RWPE1 (cell line): ENCODE measurements at regions not wholly inside any gene's neighbourhood (a gene's known extent, or its start where the extent isn't known, plus 50 kb on each side); places are given as distances from the start of the nearest gene placed in this dataset.
"Not testable (repeated sequence)": the region's sequence is repeated elsewhere in the genome, so short reads cannot be mapped to it uniquely, and the experiment has no call there.

ENCODE experiments used
- CTCF ChIA-PET: fragments of 350-600 bp; sonication (Branson Sonifier 250); formaldehyde crosslinking; extraction: SDS; loops from one replicate; lab custom pipeline; 2021; lab: Yijun Ruan, JAX
- POLR2A ChIA-PET: fragments of 400-600 bp; formaldehyde crosslinking; extraction: SDS; loops from one replicate; lab custom pipeline; 2020; ENCODE audit warnings: antibody characterized with exemption; ENCODE audit not compliant: low non-redundant PET; lab: Yijun Ruan, JAX
- DNase-seq: peaks from one replicate; pipeline ENCODE4 v3.0.0; 2012; ENCODE audit warnings: low spot score
- H3K27ac ChIP-seq: fragments of 450-650 bp; 2 replicates; pipeline ENCODE4 v1.5.1; 2017
- TF ChIP-seq, protein P1 (sequence below): fragments of 450-650 bp; conservative IDR thresholded peaks from 2 replicates; pipeline ENCODE4 v1.5.1; 2017; ENCODE audit warnings: low read depth, mild to moderate bottlenecking

DNA sequence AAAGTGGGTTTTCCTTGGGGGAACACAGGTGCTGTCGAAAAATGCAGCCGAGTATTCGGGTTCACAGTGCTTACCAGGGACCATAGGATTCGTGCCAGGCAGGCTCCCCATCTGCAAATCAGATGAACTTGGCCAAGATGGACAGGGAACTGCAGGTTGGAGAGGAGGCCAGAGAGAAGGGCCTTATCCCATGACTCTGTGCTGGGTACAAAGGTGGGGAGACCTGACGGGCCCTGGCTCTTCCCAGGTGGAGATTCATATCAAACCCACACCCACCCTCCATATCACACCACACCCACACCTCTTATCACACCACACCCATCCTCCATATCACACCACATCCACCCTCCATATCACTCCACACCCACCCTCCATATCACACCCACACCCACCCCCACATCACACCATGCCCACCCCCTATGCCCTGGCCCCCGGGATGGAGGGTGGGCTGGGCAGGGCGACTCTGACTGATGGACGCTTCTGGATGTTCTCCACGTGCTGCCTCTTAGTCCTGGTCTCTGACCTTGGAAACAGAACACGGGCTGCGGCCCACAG is 319.7 kb downstream of the ADGRD1 start:
- ChIA-PET POLR2A (no interaction called here), CTCF (no interaction called here)
- TF ChIP-seq, protein P1, sequence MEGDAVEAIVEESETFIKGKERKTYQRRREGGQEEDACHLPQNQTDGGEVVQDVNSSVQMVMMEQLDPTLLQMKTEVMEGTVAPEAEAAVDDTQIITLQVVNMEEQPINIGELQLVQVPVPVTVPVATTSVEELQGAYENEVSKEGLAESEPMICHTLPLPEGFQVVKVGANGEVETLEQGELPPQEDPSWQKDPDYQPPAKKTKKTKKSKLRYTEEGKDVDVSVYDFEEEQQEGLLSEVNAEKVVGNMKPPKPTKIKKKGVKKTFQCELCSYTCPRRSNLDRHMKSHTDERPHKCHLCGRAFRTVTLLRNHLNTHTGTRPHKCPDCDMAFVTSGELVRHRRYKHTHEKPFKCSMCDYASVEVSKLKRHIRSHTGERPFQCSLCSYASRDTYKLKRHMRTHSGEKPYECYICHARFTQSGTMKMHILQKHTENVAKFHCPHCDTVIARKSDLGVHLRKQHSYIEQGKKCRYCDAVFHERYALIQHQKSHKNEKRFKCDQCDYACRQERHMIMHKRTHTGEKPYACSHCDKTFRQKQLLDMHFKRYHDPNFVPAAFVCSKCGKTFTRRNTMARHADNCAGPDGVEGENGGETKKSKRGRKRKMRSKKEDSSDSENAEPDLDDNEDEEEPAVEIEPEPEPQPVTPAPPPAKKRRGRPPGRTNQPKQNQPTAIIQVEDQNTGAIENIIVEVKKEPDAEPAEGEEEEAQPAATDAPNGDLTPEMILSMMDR: no peak
- DNase-seq: no peak
- H3K27ac ChIP-seq: no peak overlapping the region

DNA sequence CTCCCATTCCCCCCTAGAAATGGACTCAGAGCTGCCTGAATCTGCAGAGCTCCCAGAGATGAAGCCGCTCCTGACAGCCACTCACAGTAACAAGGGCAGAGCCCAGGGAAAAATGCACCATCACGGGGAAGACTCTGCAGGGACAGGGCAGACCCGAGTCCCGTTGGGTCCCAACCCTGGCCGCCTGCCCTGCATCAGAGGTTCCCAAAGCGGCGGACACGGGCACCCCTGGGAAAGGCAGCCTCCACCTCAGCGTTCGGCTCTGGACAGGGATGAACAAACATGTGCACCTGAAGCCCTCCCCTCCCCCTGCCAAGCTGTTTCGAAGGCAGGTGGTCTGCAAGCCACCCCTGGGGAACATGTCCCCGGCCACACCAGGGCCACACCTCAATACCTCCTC is 320.4 kb downstream of the ADGRD1 start:
- TF ChIP-seq, protein P1: no peak
- POLR2A ChIA-PET: no interaction called here
- no peak for DNase-seq
- no peak overlapping the region for H3K27ac ChIP-seq
- CTCF ChIA-PET: no interaction called here

DNA sequence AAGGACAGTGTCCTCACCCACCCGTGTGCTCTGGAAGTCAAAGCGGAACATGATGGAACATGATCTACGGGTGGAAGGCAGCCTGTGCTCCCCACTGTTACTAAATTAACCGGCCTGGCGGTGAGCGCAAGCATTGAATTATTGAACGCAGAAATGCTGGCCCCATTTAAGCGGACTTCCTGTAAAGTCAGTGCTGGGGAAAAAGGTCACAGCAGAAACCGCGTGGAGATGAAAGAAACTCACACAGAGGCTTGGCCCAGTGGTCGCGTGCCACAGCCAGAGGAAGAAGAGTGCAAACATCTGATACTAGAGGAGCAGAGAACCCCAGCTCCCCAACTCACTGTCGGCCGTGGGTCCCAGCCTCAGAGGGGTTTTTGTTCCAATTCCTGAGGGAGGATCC is 321.2 kb downstream of the ADGRD1 start:
- ChIA-PET CTCF (interaction anchor here (0.7 kb wide), 1 partner anchor 328 kb away, joined by 3 read pairs; no protein-coding TSS in a partner anchor), POLR2A (no interaction called here)
- TF ChIP-seq, protein P1: no peak
- no peak for DNase-seq
- H3K27ac ChIP-seq: no peak overlapping the region

DNA sequence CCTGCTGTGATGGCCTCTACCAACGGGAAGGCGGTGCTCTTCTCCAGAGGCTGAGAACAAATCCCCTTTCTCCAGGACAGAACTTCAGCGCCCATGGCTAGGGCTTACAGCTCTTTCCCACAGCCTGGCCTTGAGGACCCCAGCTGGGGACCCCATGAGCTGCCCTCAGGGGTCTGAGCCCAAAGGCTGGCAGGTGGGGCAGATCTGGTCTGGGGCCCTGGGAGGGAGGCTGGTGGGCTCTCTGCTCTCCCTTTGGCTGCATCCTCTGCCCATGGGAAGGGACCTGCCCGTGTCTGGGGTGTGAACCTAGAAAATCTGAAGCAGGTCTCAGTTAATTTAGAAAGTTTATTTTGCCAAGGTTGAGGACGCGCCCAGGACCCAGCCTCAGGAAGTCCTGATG is 322.1 kb downstream of the ADGRD1 start:
- DNase-seq: no peak
- no peak overlapping the region for H3K27ac ChIP-seq
- ChIA-PET CTCF (interaction anchor here (0.5 kb wide), 1 partner anchor 12 kb away, joined by 3 read pairs; no protein-coding TSS in a partner anchor), POLR2A (no interaction called here)
- TF ChIP-seq, protein P1: no peak

DNA sequence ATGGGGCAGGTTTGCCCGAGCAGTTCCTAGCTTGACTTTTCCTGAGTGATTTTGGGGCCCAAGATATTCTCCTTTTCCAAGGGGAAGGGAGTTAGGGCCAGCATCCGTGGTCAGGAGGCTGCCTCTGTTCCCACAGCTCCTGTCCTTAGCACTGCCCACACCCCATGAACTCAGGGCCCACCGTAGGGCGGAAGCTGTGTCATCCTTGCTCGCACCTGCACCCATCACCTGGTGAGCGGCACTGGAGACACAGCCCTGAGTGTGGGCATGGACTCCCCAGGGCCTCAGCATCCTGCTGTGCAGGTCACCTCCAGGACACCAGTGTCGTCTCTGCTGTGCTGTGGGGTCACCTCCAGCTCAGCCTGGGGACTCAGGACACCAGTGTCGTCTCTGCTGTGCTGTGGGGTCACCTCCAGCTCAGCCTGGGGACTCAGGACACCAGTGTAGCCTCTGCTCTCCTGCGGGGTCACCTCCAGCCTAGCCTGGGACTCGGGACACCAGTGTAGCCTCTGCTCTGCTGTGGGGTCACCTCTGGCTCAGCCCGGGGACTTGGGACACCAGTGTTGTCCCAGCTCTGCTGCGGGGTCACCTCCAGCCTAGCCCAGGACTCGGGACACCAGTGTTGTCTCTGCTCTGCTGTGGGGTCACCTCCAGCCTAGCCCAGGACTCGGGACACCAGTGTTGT is 322.9 kb downstream of the ADGRD1 start:
- no peak overlapping the region for H3K27ac ChIP-seq
- ChIA-PET CTCF (no interaction called here), POLR2A (no interaction called here)
- no peak for DNase-seq
- TF ChIP-seq, protein P1: no peak

DNA sequence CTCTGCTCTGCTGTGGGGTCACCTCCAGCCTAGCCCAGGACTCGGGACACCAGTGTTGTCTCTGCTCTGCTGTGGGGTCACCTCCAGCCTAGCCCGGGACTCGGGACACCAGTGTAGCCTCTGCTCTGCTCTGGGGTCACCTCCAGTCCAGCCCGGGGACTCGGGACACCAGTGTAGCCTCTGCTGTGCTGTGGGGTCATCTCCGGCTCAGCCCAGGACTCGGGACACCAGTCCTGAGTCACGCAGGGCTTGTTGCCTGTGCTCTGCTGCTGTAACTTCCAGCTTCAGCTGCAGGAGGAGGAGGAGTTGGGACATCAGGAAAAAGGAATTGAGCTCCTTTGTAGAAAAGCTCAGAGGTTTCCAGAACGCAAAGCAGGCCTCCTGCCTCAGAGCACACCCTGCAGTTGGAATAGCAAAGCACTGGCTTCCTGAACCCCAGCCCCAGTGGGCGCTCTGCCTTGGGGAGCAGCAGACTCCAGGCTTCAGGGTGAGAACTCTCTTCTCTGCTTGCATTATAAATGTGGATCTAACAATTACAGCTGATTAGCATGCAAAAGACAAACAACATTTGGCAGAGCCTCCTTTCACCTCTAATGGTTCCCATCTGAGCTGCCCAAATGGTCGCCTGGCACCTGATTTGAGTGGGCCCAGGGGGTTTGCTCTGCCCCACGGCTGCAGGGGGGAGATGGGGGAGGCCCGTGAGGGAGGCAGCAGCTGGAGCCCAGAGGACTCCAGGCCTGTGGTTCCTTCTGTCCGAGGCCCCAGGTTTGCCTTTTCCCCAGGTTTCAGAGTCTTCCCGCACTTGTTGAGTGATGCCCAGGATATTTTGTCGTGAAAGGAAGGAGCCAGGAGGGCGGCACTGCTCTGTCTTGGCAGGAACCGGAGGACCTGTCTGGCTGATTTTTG is 323.7 kb downstream of the ADGRD1 start:
- POLR2A ChIA-PET, DNase-seq, H3K27ac ChIP-seq, CTCF ChIA-PET: not testable (repeated sequence)

DNA sequence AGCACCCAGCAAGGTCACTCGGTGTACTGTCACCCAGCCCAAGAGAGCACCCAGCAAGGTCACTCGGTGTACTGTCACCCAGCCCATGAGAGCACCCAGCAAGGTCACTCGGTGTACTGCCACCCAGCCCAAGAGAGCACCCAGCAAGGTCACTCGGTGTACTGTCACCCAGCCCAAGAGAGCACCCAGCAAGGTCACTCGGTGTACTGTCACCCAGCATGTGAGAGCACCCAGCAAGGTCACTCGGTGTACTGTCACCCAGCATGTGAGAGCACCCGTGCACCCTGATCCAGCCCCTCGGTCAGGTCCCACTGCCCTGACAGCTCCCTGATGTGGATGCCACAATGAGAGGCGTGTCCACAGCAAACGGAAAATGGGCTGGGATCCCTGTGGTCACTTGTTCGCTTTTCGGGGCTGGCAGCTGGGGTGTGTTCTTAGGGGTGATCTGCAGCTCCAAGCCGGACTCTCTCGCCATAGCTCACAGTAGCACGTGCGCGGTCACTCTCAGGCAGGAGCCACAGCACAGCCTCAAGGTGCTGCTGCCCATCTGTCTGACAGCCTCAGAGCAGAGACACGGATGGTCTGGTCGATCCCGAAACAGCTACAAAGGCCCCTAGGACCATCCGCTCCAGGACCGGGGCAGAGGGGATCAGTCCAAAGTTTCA is 324.9 kb downstream of the ADGRD1 start:
- H3K27ac ChIP-seq, DNase-seq, POLR2A ChIA-PET: not testable (repeated sequence)
- CTCF ChIA-PET: interaction anchor here (0.7 kb wide), 1 partner anchor 339 kb away, joined by 3 read pairs; no protein-coding TSS in a partner anchor
